ENCODE measurements at regions not wholly inside any gene's neighbourhood (a gene's known extent, or its start where the extent isn't known, plus 50 kb on each side); places are given as distances from the start of the nearest gene placed in this dataset.

DNA sequence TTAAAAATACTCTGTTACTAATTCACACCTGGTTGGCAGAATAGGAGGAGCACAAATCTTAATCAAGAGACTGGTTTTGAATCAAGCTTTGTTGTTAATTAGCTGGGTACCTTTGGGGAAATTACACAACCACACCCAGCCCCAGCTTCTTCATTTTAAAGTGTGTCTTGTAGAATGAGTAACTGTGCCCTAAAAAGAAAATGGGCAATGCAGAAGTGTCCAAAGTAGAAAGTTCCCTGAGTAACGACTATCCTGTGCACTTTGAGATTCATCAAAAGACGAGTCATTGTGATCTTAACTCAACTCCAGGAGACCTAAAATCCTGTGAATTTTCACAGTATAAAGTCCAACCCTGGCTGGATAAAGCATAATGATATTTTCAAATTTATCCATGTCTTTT, 792.3 kb upstream of the HS3ST1 start:
- DNase-seq (ENCODE audit: low read depth, low spot score) = no peak
- H3K4me1 ChIP-seq (ENCODE audit: insufficient read depth, insufficient read length) = no peaks in the 10 kb centered on the region
- no peaks in the 10 kb centered on the region for H3K9me3 ChIP-seq (ENCODE audit: insufficient read depth, low read length)
- no peaks in the 10 kb centered on the region for H3K36me3 ChIP-seq (ENCODE audit: insufficient read depth, insufficient read length, low read length)
- TF ChIP-seq SUZ12 (IDR thresholded peaks at IDR 0.05; ENCODE audit: extremely low read depth, insufficient read depth, insufficient read length) (no peak), ZNF274 (IDR thresholded peaks at IDR 0.05; ENCODE audit: low read depth, low read length) (no peak), YY1 (IDR thresholded peaks at IDR 0.05; ENCODE audit: insufficient read depth, insufficient read length) (no peak)
- no peak overlapping the region for H3K4me3 ChIP-seq (ENCODE audit: insufficient read length, low read depth)
- H3K27me3 ChIP-seq (ENCODE audit: insufficient read depth, insufficient read length) = no peaks in the 10 kb centered on the region
- no peak overlapping the region for H3K9ac ChIP-seq (ENCODE audit: insufficient read length, low read depth)

DNA sequence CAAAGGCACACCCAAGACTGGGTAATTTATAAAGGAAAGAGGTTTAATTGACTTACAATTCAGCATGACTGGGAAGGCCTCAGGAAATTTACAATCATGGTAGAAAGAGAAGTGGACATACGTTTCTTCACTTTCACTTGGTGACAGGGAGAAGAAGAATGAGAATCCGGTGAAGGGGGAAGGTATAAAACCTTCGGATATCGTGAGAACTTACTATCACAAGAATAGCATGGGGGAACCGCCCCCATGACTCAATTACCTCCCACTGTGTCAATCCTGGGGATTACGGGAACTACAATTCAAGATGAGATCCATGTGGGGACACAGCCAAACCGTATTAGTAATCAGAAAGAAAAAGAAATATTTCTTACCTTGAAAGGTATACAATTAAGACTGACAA, 782.9 kb upstream of the HS3ST1 start:
- TF ChIP-seq ZNF274 (IDR thresholded peaks at IDR 0.05; ENCODE audit: low read depth, low read length) (no peak), SUZ12 (IDR thresholded peaks at IDR 0.05; ENCODE audit: extremely low read depth, insufficient read depth, insufficient read length) (no peak), YY1 (IDR thresholded peaks at IDR 0.05; ENCODE audit: insufficient read depth, insufficient read length) (no peak)
- DNase-seq (ENCODE audit: low read depth, low spot score) = no peak
- H3K36me3 ChIP-seq (ENCODE audit: insufficient read depth, insufficient read length, low read length) = no peaks in the 10 kb centered on the region
- H3K4me3 ChIP-seq (ENCODE audit: insufficient read length, low read depth) = no peak overlapping the region
- H3K9me3 ChIP-seq (ENCODE audit: insufficient read depth, low read length) = no peaks in the 10 kb centered on the region
- no peaks in the 10 kb centered on the region for H3K27me3 ChIP-seq (ENCODE audit: insufficient read depth, insufficient read length)
- no peak overlapping the region for H3K9ac ChIP-seq (ENCODE audit: insufficient read length, low read depth)
- H3K4me1 ChIP-seq (ENCODE audit: insufficient read depth, insufficient read length) = no peaks in the 10 kb centered on the region

DNA sequence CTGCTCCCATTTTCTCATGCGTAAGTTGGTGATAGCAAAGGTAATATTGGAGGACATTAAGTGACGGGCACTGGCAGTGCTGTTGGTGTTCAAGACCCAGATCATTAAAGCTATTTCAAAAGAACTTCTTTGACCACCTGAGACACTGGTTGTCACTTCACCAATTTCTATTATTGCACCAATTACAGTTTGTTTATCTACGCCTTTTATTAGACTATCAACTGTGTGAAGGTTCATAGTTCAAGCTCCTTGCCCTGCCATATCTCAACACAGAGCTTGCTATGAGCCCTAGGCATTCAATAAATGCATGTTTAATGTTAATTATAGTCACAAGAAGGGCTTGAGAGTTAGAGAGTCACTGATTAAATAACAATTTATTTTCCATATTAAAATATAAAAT, 778.7 kb upstream of the HS3ST1 start:
- Histone ChIP-seq H3K36me3 (ENCODE audit: insufficient read depth, insufficient read length, low read length) (no peaks in the 10 kb centered on the region), H3K4me1 (ENCODE audit: insufficient read depth, insufficient read length) (no peaks in the 10 kb centered on the region), H3K9ac (ENCODE audit: insufficient read length, low read depth) (no peak overlapping the region), H3K4me3 (ENCODE audit: insufficient read length, low read depth) (no peak overlapping the region), H3K9me3 (ENCODE audit: insufficient read depth, low read length) (no peaks in the 10 kb centered on the region), H3K27me3 (ENCODE audit: insufficient read depth, insufficient read length) (no peaks in the 10 kb centered on the region)
- no peak for DNase-seq (ENCODE audit: low read depth, low spot score)
- TF ChIP-seq SUZ12 (IDR thresholded peaks at IDR 0.05; ENCODE audit: extremely low read depth, insufficient read depth, insufficient read length) (no peak), YY1 (IDR thresholded peaks at IDR 0.05; ENCODE audit: insufficient read depth, insufficient read length) (no peak), ZNF274 (IDR thresholded peaks at IDR 0.05; ENCODE audit: low read depth, low read length) (no peak)

DNA sequence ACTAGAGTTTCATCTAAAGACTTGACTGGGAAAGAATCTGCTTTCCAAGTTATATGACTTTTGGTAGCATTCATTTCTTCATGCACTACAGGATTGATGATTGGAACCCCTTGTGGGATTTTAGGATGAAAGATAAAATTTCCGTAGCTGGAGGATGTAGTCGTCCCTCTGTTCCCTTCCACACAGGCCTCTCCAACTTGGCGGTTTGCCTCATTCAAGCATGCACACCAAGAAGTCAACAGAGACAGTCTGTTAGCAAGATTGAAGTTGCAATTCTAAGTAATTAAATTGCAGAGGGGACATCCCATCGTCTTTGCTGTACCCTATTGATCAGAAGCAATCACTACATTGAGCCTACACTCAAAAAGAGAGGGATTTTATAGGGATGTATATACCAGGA, 777.4 kb upstream of the HS3ST1 start:
- TF ChIP-seq SUZ12 (IDR thresholded peaks at IDR 0.05; ENCODE audit: extremely low read depth, insufficient read depth, insufficient read length) = no peak
- TF ChIP-seq ZNF274 (IDR thresholded peaks at IDR 0.05; ENCODE audit: low read depth, low read length) = no peak
- no peak for TF ChIP-seq YY1 (IDR thresholded peaks at IDR 0.05; ENCODE audit: insufficient read depth, insufficient read length)
- Histone ChIP-seq H3K9me3 (ENCODE audit: insufficient read depth, low read length) (no peaks in the 10 kb centered on the region), H3K27me3 (ENCODE audit: insufficient read depth, insufficient read length) (no peaks in the 10 kb centered on the region), H3K4me3 (ENCODE audit: insufficient read length, low read depth) (no peak overlapping the region), H3K36me3 (ENCODE audit: insufficient read depth, insufficient read length, low read length) (no peaks in the 10 kb centered on the region), H3K9ac (ENCODE audit: insufficient read length, low read depth) (no peak overlapping the region), H3K4me1 (ENCODE audit: insufficient read depth, insufficient read length) (no peaks in the 10 kb centered on the region)
- DNase-seq (ENCODE audit: low read depth, low spot score) = no peak

- H3K36me3 ChIP-seq (ENCODE audit: insufficient read depth, insufficient read length, low read length) = no peaks in the 10 kb centered on the region
- H3K9me3 ChIP-seq (ENCODE audit: insufficient read depth, low read length) = no peaks in the 10 kb centered on the region
- H3K27me3 ChIP-seq (ENCODE audit: insufficient read depth, insufficient read length) = no peaks in the 10 kb centered on the region
- no peak overlapping the region for H3K9ac ChIP-seq (ENCODE audit: insufficient read length, low read depth)
- no peak for DNase-seq (ENCODE audit: low read depth, low spot score)
- H3K4me1 ChIP-seq (ENCODE audit: insufficient read depth, insufficient read length) = no peaks in the 10 kb centered on the region
- H3K4me3 ChIP-seq (ENCODE audit: insufficient read length, low read depth) = no peak overlapping the region
- TF ChIP-seq YY1 (IDR thresholded peaks at IDR 0.05; ENCODE audit: insufficient read depth, insufficient read length) = no peak
- TF ChIP-seq ZNF274 (IDR thresholded peaks at IDR 0.05; ENCODE audit: low read depth, low read length) = no peak
- no peak for TF ChIP-seq SUZ12 (IDR thresholded peaks at IDR 0.05; ENCODE audit: extremely low read depth, insufficient read depth, insufficient read length)
Observed at GRCh38 chr4:12203945-12204344, 775.3 kb upstream of the HS3ST1 start.

DNA sequence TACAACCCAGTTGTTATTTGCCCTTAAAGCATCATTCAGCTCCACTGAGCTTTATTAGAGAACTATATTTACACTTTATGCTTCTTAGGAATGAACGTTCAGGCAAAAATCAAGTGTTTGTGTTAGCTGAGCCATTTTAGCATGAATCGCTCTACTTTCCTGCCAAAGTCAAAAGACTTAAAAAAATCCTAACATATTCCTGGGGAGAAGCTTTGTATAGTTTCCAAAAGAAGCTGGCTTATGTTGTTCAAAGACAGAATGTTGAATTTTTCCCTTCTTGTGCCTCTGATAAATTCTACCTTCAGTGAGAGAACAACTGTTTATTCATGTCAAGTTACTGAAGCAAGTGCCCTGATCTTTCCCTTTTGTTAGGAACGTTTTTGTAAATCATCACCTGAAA, 771.5 kb upstream of the HS3ST1 start:
- Histone ChIP-seq H3K4me3 (ENCODE audit: insufficient read length, low read depth) (no peak overlapping the region), H3K36me3 (ENCODE audit: insufficient read depth, insufficient read length, low read length) (no peaks in the 10 kb centered on the region), H3K27me3 (ENCODE audit: insufficient read depth, insufficient read length) (no peaks in the 10 kb centered on the region), H3K9me3 (ENCODE audit: insufficient read depth, low read length) (no peaks in the 10 kb centered on the region), H3K9ac (ENCODE audit: insufficient read length, low read depth) (no peak overlapping the region), H3K4me1 (ENCODE audit: insufficient read depth, insufficient read length) (no peaks in the 10 kb centered on the region)
- TF ChIP-seq SUZ12 (IDR thresholded peaks at IDR 0.05; ENCODE audit: extremely low read depth, insufficient read depth, insufficient read length) = no peak
- no peak for TF ChIP-seq ZNF274 (IDR thresholded peaks at IDR 0.05; ENCODE audit: low read depth, low read length)
- no peak for TF ChIP-seq YY1 (IDR thresholded peaks at IDR 0.05; ENCODE audit: insufficient read depth, insufficient read length)
- DNase-seq (ENCODE audit: low read depth, low spot score) = no peak

DNA sequence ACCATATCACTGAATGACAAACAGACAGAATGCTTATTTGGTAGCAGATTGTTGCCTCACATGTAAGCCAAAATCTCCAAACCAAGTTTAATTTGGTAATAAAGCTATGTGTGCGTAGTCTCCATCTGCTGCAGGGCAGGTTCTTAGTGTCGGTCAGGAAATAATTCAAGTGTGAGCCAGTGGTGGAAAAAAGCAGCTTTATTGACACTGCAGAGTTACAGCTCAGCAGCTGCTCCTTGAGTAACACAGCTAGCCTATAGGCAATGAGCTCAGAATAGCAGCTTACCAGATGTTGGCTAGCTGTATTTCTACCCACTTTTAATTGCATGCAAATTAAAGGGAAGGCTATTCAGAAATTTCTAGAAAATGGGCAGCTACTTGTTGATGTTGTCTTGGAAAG, 757.8 kb upstream of the HS3ST1 start:
- no peaks in the 10 kb centered on the region for H3K9me3 ChIP-seq (ENCODE audit: insufficient read depth, low read length)
- no peak for TF ChIP-seq SUZ12 (IDR thresholded peaks at IDR 0.05; ENCODE audit: extremely low read depth, insufficient read depth, insufficient read length)
- no peak for TF ChIP-seq ZNF274 (IDR thresholded peaks at IDR 0.05; ENCODE audit: low read depth, low read length)
- TF ChIP-seq YY1 (IDR thresholded peaks at IDR 0.05; ENCODE audit: insufficient read depth, insufficient read length) = no peak
- DNase-seq (ENCODE audit: low read depth, low spot score) = no peak
- no peaks in the 10 kb centered on the region for H3K36me3 ChIP-seq (ENCODE audit: insufficient read depth, insufficient read length, low read length)
- no peaks in the 10 kb centered on the region for H3K27me3 ChIP-seq (ENCODE audit: insufficient read depth, insufficient read length)
- no peak overlapping the region for H3K4me3 ChIP-seq (ENCODE audit: insufficient read length, low read depth)
- H3K4me1 ChIP-seq (ENCODE audit: insufficient read depth, insufficient read length) = no peaks in the 10 kb centered on the region
- no peak overlapping the region for H3K9ac ChIP-seq (ENCODE audit: insufficient read length, low read depth)

Measured in NT2/D1 (cell line).